ENCODE measurements at regions not wholly inside any gene's neighbourhood (a gene's known extent, or its start where the extent isn't known, plus 50 kb on each side); places are given as distances from the start of the nearest gene placed in this dataset.

GRCh38 chr16:51638339-51639135 lies 487.5 kb upstream of the SALL1 start:
- no peak for TF ChIP-seq CTCF (IDR thresholded peaks at IDR 0.05)
- ATAC-seq (ENCODE audit: insufficient number of reproducible peaks, low FRiP score, low read depth): no peak
- no peak for DNase-seq (ENCODE audit: low spot score)

GRCh38 chr16:51637770-51638094 lies 486.7 kb upstream of the SALL1 start:
- no peak for DNase-seq (ENCODE audit: low spot score)
- H3K27ac ChIP-seq: no peak overlapping the region
- ATAC-seq (ENCODE audit: insufficient number of reproducible peaks, low FRiP score, low read depth): no peak
- H3K4me3 ChIP-seq: no peak overlapping the region
- H3K9me3 ChIP-seq: no peaks in the 10 kb centered on the region
- no peaks in the 10 kb centered on the region for H3K27me3 ChIP-seq (replicated peaks; ENCODE audit: insufficient read depth)
- H3K4me1 ChIP-seq (ENCODE audit: control insufficient read depth in 1 of 2, low read depth in 2 of 2): no peaks in the 10 kb centered on the region
- H3K36me3 ChIP-seq: no peaks in the 10 kb centered on the region
- no peak for TF ChIP-seq CTCF (IDR thresholded peaks at IDR 0.05)

More at GRCh38 chr16:51638339-51639135, 487.5 kb upstream of the SALL1 start:
- H3K27me3 ChIP-seq (replicated peaks; ENCODE audit: insufficient read depth): no peaks in the 10 kb centered on the region
- no peaks in the 10 kb centered on the region for H3K9me3 ChIP-seq
- H3K4me3 ChIP-seq: no peak overlapping the region
- no peaks in the 10 kb centered on the region for H3K36me3 ChIP-seq
- no peaks in the 10 kb centered on the region for H3K4me1 ChIP-seq (ENCODE audit: control insufficient read depth in 1 of 2, low read depth in 2 of 2)
- no peak overlapping the region for H3K27ac ChIP-seq

- TF ChIP-seq CTCF (IDR thresholded peaks at IDR 0.05): no peak
- ATAC-seq (ENCODE audit: insufficient number of reproducible peaks, low FRiP score, low read depth): no peak
- Histone ChIP-seq H3K9me3 (no peaks in the 10 kb centered on the region), H3K27ac (no peak overlapping the region), H3K4me3 (no peak overlapping the region), H3K4me1 (ENCODE audit: control insufficient read depth in 1 of 2, low read depth in 2 of 2) (no peaks in the 10 kb centered on the region), H3K36me3 (no peaks in the 10 kb centered on the region), H3K27me3 (replicated peaks; ENCODE audit: insufficient read depth) (no peaks in the 10 kb centered on the region)
- DNase-seq (ENCODE audit: low spot score): no peak
Observed at GRCh38 chr16:51636920-51637769, 486.1 kb upstream of the SALL1 start.

- no peaks in the 10 kb centered on the region for H3K9me3 ChIP-seq
- H3K27ac ChIP-seq: no peak overlapping the region
- ATAC-seq (ENCODE audit: insufficient number of reproducible peaks, low FRiP score, low read depth) (no peak), DNase-seq (ENCODE audit: low spot score) (no peak)
- H3K4me3 ChIP-seq: no peak overlapping the region
- H3K27me3 ChIP-seq (replicated peaks; ENCODE audit: insufficient read depth): no peaks in the 10 kb centered on the region
- H3K4me1 ChIP-seq (ENCODE audit: control insufficient read depth in 1 of 2, low read depth in 2 of 2): no peaks in the 10 kb centered on the region
- no peaks in the 10 kb centered on the region for H3K36me3 ChIP-seq
- no peak for TF ChIP-seq CTCF (IDR thresholded peaks at IDR 0.05)
Observed at GRCh38 chr16:51635181-51635580, 484.1 kb upstream of the SALL1 start.

GRCh38 chr16:51630076-51630475 lies 479.0 kb upstream of the SALL1 start:
- Histone ChIP-seq H3K27me3 (replicated peaks; ENCODE audit: insufficient read depth) (no peaks in the 10 kb centered on the region), H3K4me1 (ENCODE audit: control insufficient read depth in 1 of 2, low read depth in 2 of 2) (no peaks in the 10 kb centered on the region), H3K27ac (no peak overlapping the region), H3K9me3 (no peaks in the 10 kb centered on the region), H3K4me3 (no peak overlapping the region), H3K36me3 (no peaks in the 10 kb centered on the region)
- TF ChIP-seq CTCF (IDR thresholded peaks at IDR 0.05): no peak
- DNase-seq (ENCODE audit: low spot score): no peak
- ATAC-seq (ENCODE audit: insufficient number of reproducible peaks, low FRiP score, low read depth): no peak

Data from thoracic aorta (tissue), 2 donors.